Stomach smooth muscle (tissue), 2 donors: ENCODE measurements at regions not wholly inside any gene's neighbourhood (a gene's known extent, or its start where the extent isn't known, plus 50 kb on each side); places are given as distances from the start of the nearest gene placed in this dataset.

Experiments
- H3K27ac ChIP-seq: one replicate; pipeline ENCODE4 v1.7.0; 2013; ENCODE audit warnings: mild to moderate bottlenecking, low read length, inconsistent platforms
- H3K27me3 ChIP-seq, 2 donors: one replicate each; pipeline ENCODE4 v1.7.0; 2013; ENCODE audit warnings: low read length in 2 of 2; ENCODE audit not compliant: insufficient read depth in 2 of 2, control insufficient read depth in 1 of 2
- H3K36me3 ChIP-seq, 2 donors: one replicate each; pipeline ENCODE4 v1.7.0; 2013; ENCODE audit warnings: low read length in 2 of 2; ENCODE audit not compliant: control insufficient read depth in 2 of 2, insufficient read depth in 2 of 2
- H3K4me1 ChIP-seq: one replicate; pipeline ENCODE4 v1.7.0; 2013; ENCODE audit warnings: low read length; ENCODE audit not compliant: control insufficient read depth, insufficient read depth
- H3K4me3 ChIP-seq, 2 donors: one replicate each; pipeline ENCODE4 v1.7.0; 2013; ENCODE audit warnings: low read length in 2 of 2
- H3K9ac ChIP-seq, 2 donors: one replicate each; pipeline ENCODE4 v1.7.0; 2013; ENCODE audit warnings: low read length in 2 of 2, mild to moderate bottlenecking in 1 of 2
- H3K9me3 ChIP-seq, 2 donors: one replicate each; pipeline ENCODE4 v1.7.0; 2013; ENCODE audit warnings: low read length in 2 of 2; ENCODE audit not compliant: control insufficient read depth in 2 of 2
- donor health status: healthy.
- donor health status: Pancreatic carcinoma.

- Histone ChIP-seq H3K27ac (no peak overlapping the region), H3K9me3 (no peaks in the 10 kb centered on the region), H3K4me3 (no peak overlapping the region), H3K27me3 (no peaks in the 10 kb centered on the region), H3K9ac (no peak overlapping the region), H3K36me3 (no peaks in the 10 kb centered on the region), H3K4me1 (peaks cover 5% of the 10 kb centered on the region)
Observed at GRCh38 chr2:200135082-200135481, 171.4 kb upstream of the SPATS2L start.

GRCh38 chr2:200136655-200137054 is 169.8 kb upstream of the SPATS2L start:
- H3K27ac ChIP-seq, result no peak overlapping the region
- no peaks in the 10 kb centered on the region for H3K36me3 ChIP-seq
- no peaks in the 10 kb centered on the region for H3K27me3 ChIP-seq
- H3K9ac ChIP-seq, result no peak overlapping the region
- no peak overlapping the region for H3K4me3 ChIP-seq
- no peaks in the 10 kb centered on the region for H3K9me3 ChIP-seq
- H3K4me1 ChIP-seq, result peaks cover 5% of the 10 kb centered on the region

- Histone ChIP-seq H3K36me3 (no peaks in the 10 kb centered on the region), H3K4me1 (peaks cover 5% of the 10 kb centered on the region), H3K9ac (no peak overlapping the region), H3K9me3 (no peaks in the 10 kb centered on the region), H3K4me3 (no peak overlapping the region), H3K27ac (no peak overlapping the region), H3K27me3 (no peaks in the 10 kb centered on the region)
Observed at GRCh38 chr2:200137271-200137670, 169.2 kb upstream of the SPATS2L start.

- Histone ChIP-seq H3K9me3 (no peaks in the 10 kb centered on the region), H3K4me1 (peaks cover 5% of the 10 kb centered on the region), H3K27ac (no peak overlapping the region), H3K9ac (no peak overlapping the region), H3K36me3 (no peaks in the 10 kb centered on the region), H3K4me3 (no peak overlapping the region), H3K27me3 (no peaks in the 10 kb centered on the region)
Observed at GRCh38 chr2:200137691-200138090, 168.8 kb upstream of the SPATS2L start.

- no peaks in the 10 kb centered on the region for H3K36me3 ChIP-seq
- H3K27me3 ChIP-seq, result no peaks in the 10 kb centered on the region
- no peak overlapping the region for H3K9ac ChIP-seq
- no peak overlapping the region for H3K27ac ChIP-seq
- H3K9me3 ChIP-seq, result no peaks in the 10 kb centered on the region
- H3K4me1 ChIP-seq, result peaks cover 5% of the 10 kb centered on the region
- no peak overlapping the region for H3K4me3 ChIP-seq
Observed at GRCh38 chr2:200138391-200139124, 167.9 kb upstream of the SPATS2L start.

- H3K27ac ChIP-seq, result no peak overlapping the region
- no peak overlapping the region for H3K9ac ChIP-seq
- no peaks in the 10 kb centered on the region for H3K9me3 ChIP-seq
- no peaks in the 10 kb centered on the region for H3K27me3 ChIP-seq
- H3K36me3 ChIP-seq, result no peaks in the 10 kb centered on the region
- H3K4me3 ChIP-seq, result no peak overlapping the region
- no peaks in the 10 kb centered on the region for H3K4me1 ChIP-seq
Observed at GRCh38 chr2:200144571-200144970, 161.9 kb upstream of the SPATS2L start.

- Histone ChIP-seq H3K4me3 (no peak overlapping the region), H3K36me3 (no peaks in the 10 kb centered on the region), H3K9ac (no peak overlapping the region), H3K27ac (no peak overlapping the region), H3K27me3 (no peaks in the 10 kb centered on the region), H3K9me3 (peaks cover 0 to 3% of the 10 kb centered on the region in 2 donors), H3K4me1 (no peaks in the 10 kb centered on the region)
Observed at GRCh38 chr2:200146501-200146900, 160.0 kb upstream of the SPATS2L start.

GRCh38 chr2:200147371-200147770 is 159.1 kb upstream of the SPATS2L start:
- Histone ChIP-seq H3K9ac (no peak overlapping the region), H3K4me3 (no peak overlapping the region), H3K9me3 (peaks cover 0 to 3% of the 10 kb centered on the region in 2 donors), H3K27me3 (no peaks in the 10 kb centered on the region), H3K36me3 (no peaks in the 10 kb centered on the region), H3K27ac (no peak overlapping the region), H3K4me1 (no peaks in the 10 kb centered on the region)

- no peaks in the 10 kb centered on the region for H3K36me3 ChIP-seq
- H3K4me1 ChIP-seq, result no peaks in the 10 kb centered on the region
- H3K9ac ChIP-seq, result no peak overlapping the region
- peaks cover 0 to 3% of the 10 kb centered on the region in 2 donors for H3K9me3 ChIP-seq
- H3K27me3 ChIP-seq, result no peaks in the 10 kb centered on the region
- H3K27ac ChIP-seq, result no peak overlapping the region
- no peak overlapping the region for H3K4me3 ChIP-seq
Observed at GRCh38 chr2:200148366-200148765, 158.1 kb upstream of the SPATS2L start.

GRCh38 chr2:200150411-200151086 is 155.9 kb upstream of the SPATS2L start:
- peaks cover 0 to 3% of the 10 kb centered on the region in 2 donors for H3K9me3 ChIP-seq
- H3K36me3 ChIP-seq, result no peaks in the 10 kb centered on the region
- no peak overlapping the region for H3K27ac ChIP-seq
- no peak overlapping the region for H3K4me3 ChIP-seq
- H3K27me3 ChIP-seq, result no peaks in the 10 kb centered on the region
- H3K9ac ChIP-seq, result no peak overlapping the region
- no peaks in the 10 kb centered on the region for H3K4me1 ChIP-seq

- Histone ChIP-seq H3K4me1 (no peaks in the 10 kb centered on the region), H3K36me3 (no peaks in the 10 kb centered on the region), H3K9ac (no peak overlapping the region), H3K4me3 (peak overlapping the region; percentile 54 to 56), H3K9me3 (peaks cover 0 to 3% of the 10 kb centered on the region in 2 donors), H3K27ac (no peak overlapping the region), H3K27me3 (no peaks in the 10 kb centered on the region)
Observed at GRCh38 chr2:200155652-200156051, 150.8 kb upstream of the SPATS2L start.
